H54 (cell line): ENCODE measurements at regions not wholly inside any gene's neighbourhood (a gene's known extent, or its start where the extent isn't known, plus 50 kb on each side); places are given as distances from the start of the nearest gene placed in this dataset.

Experiments used
- DNase-seq: peaks from one replicate; pipeline ENCODE4 v3.0.0; 2011; ENCODE audit warnings: low spot score, mixed read lengths; ENCODE audit not compliant: insufficient read length
- FAIRE-seq: peaks from 3 replicates; lab custom pipeline; 2011; peaks lifted over from hg19 to GRCh38; lab: Jason Lieb, UNC
- POLR2A ChIP-seq: IDR thresholded peaks from 2 replicates; pipeline ENCODE4 v1.6.1; 2011; ENCODE audit warnings: low read depth, mild to moderate bottlenecking, low read length

- TF ChIP-seq POLR2A, result no peak
- FAIRE-seq, result peak; percentile 98
- DNase-seq, result peak; percentile 74
Measured at GRCh38 chr10:63699785-63700613, 178.8 kb downstream of the REEP3 start.

- no peak for FAIRE-seq
- DNase-seq, result no peak
- TF ChIP-seq POLR2A, result no peak
Measured at GRCh38 chr10:63700631-63701156, 179.5 kb downstream of the REEP3 start.

GRCh38 chr10:63702092-63702491, 180.9 kb downstream of the REEP3 start:
- no peak for TF ChIP-seq POLR2A
- DNase-seq (no peak), FAIRE-seq (no peak)

DNA sequence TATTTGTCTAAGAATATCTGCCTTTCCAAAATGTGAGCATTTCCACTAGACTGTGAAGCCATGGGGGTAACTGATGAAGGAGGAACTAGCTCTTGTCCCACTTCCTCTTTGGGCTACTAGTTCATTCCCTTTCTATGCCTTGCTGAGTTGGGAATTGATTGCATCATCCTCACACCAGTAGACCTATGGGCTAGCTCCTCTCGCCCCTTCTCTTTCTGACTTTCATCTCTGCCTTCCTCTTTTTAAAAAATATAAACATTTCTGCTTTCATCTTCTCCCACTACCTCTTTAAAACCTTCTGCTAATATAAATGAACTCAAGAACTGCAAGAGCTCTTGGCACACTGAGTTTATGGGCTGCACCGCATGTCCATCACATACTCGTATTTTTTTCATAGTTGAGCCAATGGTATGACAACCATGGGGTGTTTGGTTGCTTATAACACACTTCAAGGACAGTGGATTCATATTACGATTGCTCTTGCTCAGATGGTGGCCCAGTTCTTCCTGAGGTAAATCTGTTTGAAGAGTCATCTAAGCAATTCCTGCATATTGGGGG, 182.0 kb downstream of the REEP3 start:
- DNase-seq, result no peak
- no peak for FAIRE-seq
- TF ChIP-seq POLR2A, result no peak

GRCh38 chr10:63703740-63704345, 182.6 kb downstream of the REEP3 start:
- no peak for FAIRE-seq
- no peak for DNase-seq
- no peak for TF ChIP-seq POLR2A

- peak; percentile 60 for DNase-seq
- TF ChIP-seq POLR2A, result no peak
- peak; percentile 98 for FAIRE-seq
Measured at GRCh38 chr10:63707254-63707910, 186.2 kb downstream of the REEP3 start.

GRCh38 chr10:63708421-63708820, 187.2 kb downstream of the REEP3 start:
- DNase-seq (no peak), FAIRE-seq (no peak)
- no peak for TF ChIP-seq POLR2A

GRCh38 chr10:63710703-63711102, 189.5 kb downstream of the REEP3 start:
- TF ChIP-seq POLR2A, result no peak
- FAIRE-seq, result no peak
- no peak for DNase-seq

GRCh38 chr10:63711361-63711760, 190.2 kb downstream of the REEP3 start:
- FAIRE-seq (no peak), DNase-seq (no peak)
- TF ChIP-seq POLR2A, result no peak

GRCh38 chr10:63711867-63712716, 190.9 kb downstream of the REEP3 start:
- FAIRE-seq (peak; percentile 99), DNase-seq (peak; percentile 84)
- no peak for TF ChIP-seq POLR2A

GRCh38 chr10:63712717-63713115, 191.5 kb downstream of the REEP3 start:
- no peak for FAIRE-seq
- no peak for DNase-seq
- no peak for TF ChIP-seq POLR2A

DNA sequence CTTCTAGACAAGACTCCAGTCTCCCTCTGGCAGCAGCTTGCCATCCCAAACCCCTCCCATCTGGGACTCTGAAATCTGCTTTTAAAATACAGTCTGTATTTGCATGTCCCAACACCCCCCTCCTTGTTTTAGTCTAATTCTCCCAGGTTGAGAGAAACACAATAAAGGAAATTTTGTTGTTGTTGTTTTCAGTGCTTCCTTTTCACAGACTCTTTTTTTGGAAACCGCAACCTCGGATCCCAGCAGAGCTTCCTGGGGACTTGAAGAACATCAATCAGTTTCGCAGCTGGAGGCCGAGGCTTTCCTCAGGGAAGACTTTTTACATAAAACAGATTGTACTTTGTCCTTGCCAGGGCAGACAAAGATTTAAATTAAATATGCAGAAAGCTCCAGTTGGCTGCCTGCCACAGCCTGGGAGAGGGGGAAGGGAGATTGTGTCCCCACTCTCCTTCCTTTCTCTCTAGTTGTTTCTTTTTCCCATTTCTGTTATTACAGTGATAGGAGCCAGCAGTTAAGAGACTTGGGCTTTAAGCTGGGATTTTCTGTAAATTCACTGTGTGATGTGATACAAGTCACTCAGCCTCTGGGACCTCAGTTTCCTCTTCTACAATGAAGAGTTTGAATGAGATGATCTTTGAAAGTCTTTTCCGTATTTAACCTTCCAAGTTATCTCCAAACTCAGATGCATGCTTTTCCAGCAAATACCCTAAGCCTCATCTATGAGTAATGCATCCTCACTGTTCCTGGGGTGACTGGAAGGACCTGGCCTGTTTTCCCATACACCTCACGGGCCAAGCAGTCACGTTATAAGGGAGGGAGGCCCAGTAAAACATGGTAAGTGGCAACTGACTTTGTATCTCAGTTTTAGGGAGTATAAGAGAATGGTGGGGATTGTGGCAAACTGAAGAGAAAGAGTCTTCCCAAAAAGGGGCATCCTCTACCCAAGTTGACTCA, 192.3 kb downstream of the REEP3 start:
- DNase-seq, result peak; percentile 46
- peak; percentile 68 for FAIRE-seq
- TF ChIP-seq POLR2A, result no peak
